ENCODE measurements at regions not wholly inside any gene's neighbourhood (a gene's known extent, or its start where the extent isn't known, plus 50 kb on each side); places are given as distances from the start of the nearest gene placed in this dataset.
"Not testable (repeated sequence)": the region's sequence is repeated elsewhere in the genome, so short reads cannot be mapped to it uniquely, and the experiment has no call there.

- not testable (repeated sequence) for DNase-seq
These were observed 890.1 kb upstream of the MANEA start for GRCh38 chr6:94687255-94687654.

GRCh38 chr6:94683409-94683808 lies 893.9 kb upstream of the MANEA start:
- DNase-seq, result no peak

- DNase-seq, result no peak
These were observed 896.6 kb upstream of the MANEA start for GRCh38 chr6:94680669-94681212.

- DNase-seq, result no peak
These were observed 904.1 kb upstream of the MANEA start for GRCh38 chr6:94673251-94673650.

- DNase-seq, result no peak
These were observed 907.3 kb upstream of the MANEA start for GRCh38 chr6:94670017-94670416.

- no peak for DNase-seq
These were observed 908.5 kb upstream of the MANEA start for GRCh38 chr6:94668876-94669275.

- no peak for DNase-seq
These were observed 918.4 kb upstream of the MANEA start for GRCh38 chr6:94658929-94659328.

- DNase-seq, result no peak
These were observed 926.1 kb upstream of the MANEA start for GRCh38 chr6:94651239-94651638.

GRCh38 chr6:94645191-94645590 lies 932.1 kb upstream of the MANEA start:
- no peak for DNase-seq

- DNase-seq, result no peak
These were observed 937.8 kb upstream of the MANEA start for GRCh38 chr6:94639564-94639963.

- no peak for DNase-seq
These were observed 940.5 kb upstream of the MANEA start for GRCh38 chr6:94636780-94637385.

- DNase-seq, result no peak
These were observed 953.7 kb upstream of the MANEA start for GRCh38 chr6:94623586-94623985.

- DNase-seq, result no peak
These were observed 954.6 kb upstream of the MANEA start for GRCh38 chr6:94622783-94623182.

GRCh38 chr6:94600636-94601035 lies 976.7 kb upstream of the MANEA start:
- DNase-seq, result no peak

GRCh38 chr6:94597487-94597886 lies 979.8 kb upstream of the MANEA start:
- no peak for DNase-seq

GRCh38 chr6:94590416-94590815 lies 986.9 kb upstream of the MANEA start:
- no peak for DNase-seq

GRCh38 chr6:94588301-94588700 lies 989.0 kb upstream of the MANEA start:
- no peak for DNase-seq

- no peak for DNase-seq
These were observed 993.1 kb upstream of the MANEA start for GRCh38 chr6:94584211-94584610.

GRCh38 chr6:94570581-94570980 lies 1006.8 kb upstream of the MANEA start:
- DNase-seq, result no peak

GRCh38 chr6:94562846-94563245 lies 1014.5 kb upstream of the MANEA start:
- DNase-seq, result no peak

GRCh38 chr6:94559829-94560537 lies 1017.4 kb upstream of the MANEA start:
- DNase-seq, result no peak

GRCh38 chr6:94557207-94557606 lies 1020.1 kb upstream of the MANEA start:
- DNase-seq, result not testable (repeated sequence)

GRCh38 chr6:94548201-94548600 lies 1029.1 kb upstream of the MANEA start:
- no peak for DNase-seq

GRCh38 chr6:94535798-94536197 lies 1041.5 kb upstream of the MANEA start:
- DNase-seq, result no peak

All from NCI-H2029 (cell line).